Transverse colon (tissue), 4 donors: ENCODE measurements at regions not wholly inside any gene's neighbourhood (a gene's known extent, or its start where the extent isn't known, plus 50 kb on each side); places are given as distances from the start of the nearest gene placed in this dataset.

Experiments used
- DNase-seq: peaks from one replicate; pipeline ENCODE4 v3.0.0-alpha.2; 2019
- H3K27ac ChIP-seq, 4 donors: fragments of 200-600 bp; sonication (generic); 2 replicates each; pipeline ENCODE4 v1.5.1; 2016 to 2018; ENCODE audit warnings: inconsistent platforms in 4 of 4
- H3K27me3 ChIP-seq: fragments of 200-600 bp; sonication (generic); 2 replicates; pipeline ENCODE4 v1.5.1; 2017; ENCODE audit warnings: inconsistent platforms
- H3K36me3 ChIP-seq, 4 donors: fragments of 200-600 bp; sonication (generic); 2 replicates each; pipeline ENCODE4 v1.5.1; 2017 to 2019; ENCODE audit warnings: inconsistent platforms in 4 of 4
- H3K4me1 ChIP-seq, 4 donors: fragments of 200-600 bp; sonication (generic); 2 replicates each; pipeline ENCODE4 v1.5.1; 2017 to 2020; ENCODE audit warnings: inconsistent platforms in 4 of 4
- H3K4me3 ChIP-seq, 4 donors: fragments of 200-600 bp; sonication (generic); 1 replicate in 1 of 4; 2 replicates in 3 of 4; pipeline versions ENCODE4 v1.5.1 to v1.6.1; 2017 to 2019; ENCODE audit warnings: inconsistent platforms in 4 of 4
- H3K9me3 ChIP-seq, 2 donors: fragments of 200-600 bp; sonication (generic); 2 replicates each; pipeline ENCODE4 v1.5.1; 2017 to 2019; ENCODE audit warnings: inconsistent platforms in 2 of 2
- EP300 ChIP-seq: sonication (generic); formaldehyde crosslinking; IDR thresholded peaks from one replicate; pipeline ENCODE4 v1.6.1; 2017; ENCODE audit warnings: antibody characterized with exemption, low read depth
- POLR2A ChIP-seq: fragments of 450-650 bp; IDR thresholded peaks from one replicate; pipeline ENCODE4 v1.6.1; 2016; ENCODE audit warnings: antibody characterized with exemption, mild to moderate bottlenecking, moderate library complexity
- POLR2AphosphoS5 ChIP-seq, 3 donors: sonication (generic); formaldehyde crosslinking; IDR thresholded peaks; one replicate each; pipeline ENCODE4 v1.6.1; 2016; ENCODE audit warnings: antibody characterized with exemption in 3 of 3
- WGBS, 2 donors: methylation state at CpG; one replicate each; pipeline ENCODE4 v1.1.5; 2018; ENCODE audit warnings: low coverage in 1 of 2; 5-methylcytosine and 5-hydroxymethylcytosine counted together
- in situ Hi-C, 4 donors: fragments of 200-750 bp; cut with MboI; loops; one replicate each; pipeline versions ENCODE4 v1.15.0 to v1.15.1; 2017; ENCODE audit warnings: low sequenced_read_pairs in 3 of 4, low pct_ligation_motif_present in 1 of 4, low pct_unique_long_range_greater_than_20kb in 1 of 4
- intact Hi-C: fragments of 100-400 bp; cut with DNase I; formaldehyde crosslinking; loops from one replicate; pipeline ENCODE4 v1.15.1; 2023; ENCODE audit warnings: low total_unique reads
- TF ChIP-seq, protein P1 (sequence below), 5 experiments: fragments of 200-600 bp in 3 of 5; fragments of 450-650 bp in 2 of 5; sonication (generic) in 3 of 5; IDR thresholded peaks; 1 replicate in 2 of 5; 2 replicates in 3 of 5; pipeline ENCODE4 v1.5.1; 2016 to 2017; ENCODE audit warnings: antibody characterized with exemption in 5 of 5, inconsistent platforms in 3 of 5, mild to moderate bottlenecking in 2 of 5, moderate library complexity in 1 of 5

DNA sequence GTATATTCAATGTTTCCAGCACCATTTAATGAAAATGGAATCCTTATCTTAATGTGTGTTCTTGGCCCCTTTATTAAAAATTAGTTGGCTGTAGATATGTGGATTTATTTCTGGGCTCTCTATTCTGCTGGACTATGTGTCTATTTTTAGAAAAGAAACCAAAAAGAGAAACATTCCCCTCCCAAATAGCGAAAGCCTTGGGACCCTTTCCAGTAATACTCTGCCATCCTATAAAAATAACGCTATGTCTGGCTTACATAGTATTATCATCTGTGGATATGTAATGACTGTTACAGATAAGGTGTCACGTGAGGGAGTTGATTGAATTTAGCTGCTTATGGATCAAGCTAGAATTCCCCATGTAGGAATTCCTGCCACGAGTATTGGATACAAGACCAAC is 279.3 kb upstream of the KIF2B start:
- no peaks in the 10 kb centered on the region for H3K36me3 ChIP-seq
- intact Hi-C loops: no loop called here
- no peaks in the 10 kb centered on the region for H3K27me3 ChIP-seq
- H3K4me1 ChIP-seq: no peaks in the 10 kb centered on the region
- no peak overlapping the region for H3K4me3 ChIP-seq
- no peak for DNase-seq
- no peak overlapping the region for H3K27ac ChIP-seq
- peaks cover 0 to 5% of the 10 kb centered on the region in 2 donors for H3K9me3 ChIP-seq
- in situ Hi-C loops: no loop called here
- 58 to 63% methylated on average over 4 of the region's 4 CpGs for WGBS, 2 donors
- TF ChIP-seq, protein P1, sequence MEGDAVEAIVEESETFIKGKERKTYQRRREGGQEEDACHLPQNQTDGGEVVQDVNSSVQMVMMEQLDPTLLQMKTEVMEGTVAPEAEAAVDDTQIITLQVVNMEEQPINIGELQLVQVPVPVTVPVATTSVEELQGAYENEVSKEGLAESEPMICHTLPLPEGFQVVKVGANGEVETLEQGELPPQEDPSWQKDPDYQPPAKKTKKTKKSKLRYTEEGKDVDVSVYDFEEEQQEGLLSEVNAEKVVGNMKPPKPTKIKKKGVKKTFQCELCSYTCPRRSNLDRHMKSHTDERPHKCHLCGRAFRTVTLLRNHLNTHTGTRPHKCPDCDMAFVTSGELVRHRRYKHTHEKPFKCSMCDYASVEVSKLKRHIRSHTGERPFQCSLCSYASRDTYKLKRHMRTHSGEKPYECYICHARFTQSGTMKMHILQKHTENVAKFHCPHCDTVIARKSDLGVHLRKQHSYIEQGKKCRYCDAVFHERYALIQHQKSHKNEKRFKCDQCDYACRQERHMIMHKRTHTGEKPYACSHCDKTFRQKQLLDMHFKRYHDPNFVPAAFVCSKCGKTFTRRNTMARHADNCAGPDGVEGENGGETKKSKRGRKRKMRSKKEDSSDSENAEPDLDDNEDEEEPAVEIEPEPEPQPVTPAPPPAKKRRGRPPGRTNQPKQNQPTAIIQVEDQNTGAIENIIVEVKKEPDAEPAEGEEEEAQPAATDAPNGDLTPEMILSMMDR (IDR thresholded peaks at IDR 0.05): no peak
- TF ChIP-seq POLR2A: no peak
- no peak for TF ChIP-seq POLR2AphosphoS5 (IDR thresholded peaks at IDR 0.05)
- TF ChIP-seq EP300: no peak

DNA sequence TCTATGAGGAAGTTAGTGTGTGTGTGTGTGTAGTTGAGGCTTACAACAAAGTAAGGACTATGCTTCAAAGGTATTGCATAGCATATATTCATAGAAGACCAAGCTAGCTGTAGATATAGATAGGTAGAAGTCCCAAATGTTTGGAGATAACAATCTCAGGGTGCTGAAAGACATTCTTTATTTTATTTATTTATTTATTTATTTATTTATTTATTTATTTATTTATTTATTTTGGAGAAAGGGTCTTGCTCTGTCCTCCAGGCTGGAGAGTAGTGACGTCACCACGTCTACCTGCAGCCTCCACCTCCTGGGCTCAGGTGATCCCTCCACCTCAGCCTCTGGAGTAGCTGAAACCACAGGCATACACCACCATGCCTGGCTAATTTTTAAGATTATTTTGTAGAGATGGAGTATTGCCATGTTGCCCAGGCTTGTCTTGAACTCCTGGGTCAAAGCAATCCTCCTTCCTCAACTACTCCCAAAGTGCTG is 284.6 kb upstream of the KIF2B start:
- Histone ChIP-seq H3K36me3 (no peaks in the 10 kb centered on the region), H3K4me3 (no peak overlapping the region), H3K9me3 (no peaks in the 10 kb centered on the region), H3K27me3 (no peaks in the 10 kb centered on the region), H3K4me1 (no peaks in the 10 kb centered on the region), H3K27ac (no peak overlapping the region)
- in situ Hi-C loops: no loop called here
- 84 to 94% methylated on average over 2 of the region's 2 CpGs for WGBS, 2 donors
- TF ChIP-seq POLR2AphosphoS5 (IDR thresholded peaks at IDR 0.05): no peak
- TF ChIP-seq EP300: no peak
- no peak for TF ChIP-seq POLR2A
- TF ChIP-seq, protein P1 (IDR thresholded peaks at IDR 0.05): no peak
- no peak for DNase-seq
- intact Hi-C loops: no loop called here

DNA sequence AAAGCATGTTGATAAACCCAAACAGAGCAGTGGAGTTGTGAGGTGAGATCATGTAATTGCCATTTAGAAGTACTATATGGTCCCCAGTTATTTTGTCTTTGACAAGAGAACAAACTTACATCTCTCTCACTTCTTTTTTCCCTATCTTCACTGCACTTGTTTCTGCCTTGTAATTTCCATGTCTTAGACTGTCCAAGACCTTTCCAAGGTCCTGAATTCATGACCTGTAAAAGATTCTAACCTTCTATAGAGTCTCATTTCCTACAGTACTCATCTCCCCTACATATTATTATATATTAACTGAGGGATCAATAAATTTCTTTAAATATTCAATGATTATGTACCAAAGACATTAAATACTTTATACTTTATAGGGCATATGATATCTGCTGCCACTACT is 295.3 kb upstream of the KIF2B start:
- no peaks in the 10 kb centered on the region for H3K27me3 ChIP-seq
- H3K9me3 ChIP-seq: peaks cover 0 to 2% of the 10 kb centered on the region in 2 donors
- H3K4me1 ChIP-seq: no peaks in the 10 kb centered on the region
- H3K4me3 ChIP-seq: no peak overlapping the region
- intact Hi-C loops (no loop called here), in situ Hi-C loops (no loop called here)
- no peak for DNase-seq
- TF ChIP-seq POLR2AphosphoS5 (IDR thresholded peaks at IDR 0.05): no peak
- TF ChIP-seq EP300: no peak
- no peak for TF ChIP-seq POLR2A
- no peak overlapping the region for H3K27ac ChIP-seq
- H3K36me3 ChIP-seq: no peaks in the 10 kb centered on the region

DNA sequence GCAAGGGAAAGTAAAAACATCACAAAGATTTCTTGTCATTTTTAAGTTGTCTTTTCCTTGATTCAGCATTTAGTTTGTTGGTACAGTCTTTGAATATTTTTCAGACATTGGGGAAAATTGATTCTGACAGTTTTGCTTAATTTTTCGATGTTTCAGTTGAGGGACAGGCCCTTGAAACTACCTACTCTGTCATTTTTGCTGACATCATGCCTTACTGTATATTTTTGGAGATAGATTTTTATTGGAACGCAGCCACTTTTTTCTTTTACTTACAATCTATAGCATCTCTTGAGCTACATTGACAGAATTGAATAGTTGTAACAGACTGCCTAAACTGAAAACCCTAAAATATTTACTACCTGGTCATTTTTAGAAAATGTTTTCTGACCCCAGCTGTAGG is 297.1 kb upstream of the KIF2B start:
- Histone ChIP-seq H3K9me3 (peaks cover 0 to 2% of the 10 kb centered on the region in 2 donors), H3K27me3 (no peaks in the 10 kb centered on the region), H3K4me1 (no peaks in the 10 kb centered on the region), H3K36me3 (no peaks in the 10 kb centered on the region), H3K27ac (no peak overlapping the region), H3K4me3 (no peak overlapping the region)
- no peak for TF ChIP-seq EP300
- TF ChIP-seq POLR2A: no peak
- TF ChIP-seq, protein P1 (IDR thresholded peaks at IDR 0.05): no peak
- TF ChIP-seq POLR2AphosphoS5 (IDR thresholded peaks at IDR 0.05): no peak
- 67 to 69% methylated on average over 2 of the region's 2 CpGs for WGBS, 2 donors
- DNase-seq: no peak
- intact Hi-C loops: no loop called here
- in situ Hi-C loops: no loop called here

DNA sequence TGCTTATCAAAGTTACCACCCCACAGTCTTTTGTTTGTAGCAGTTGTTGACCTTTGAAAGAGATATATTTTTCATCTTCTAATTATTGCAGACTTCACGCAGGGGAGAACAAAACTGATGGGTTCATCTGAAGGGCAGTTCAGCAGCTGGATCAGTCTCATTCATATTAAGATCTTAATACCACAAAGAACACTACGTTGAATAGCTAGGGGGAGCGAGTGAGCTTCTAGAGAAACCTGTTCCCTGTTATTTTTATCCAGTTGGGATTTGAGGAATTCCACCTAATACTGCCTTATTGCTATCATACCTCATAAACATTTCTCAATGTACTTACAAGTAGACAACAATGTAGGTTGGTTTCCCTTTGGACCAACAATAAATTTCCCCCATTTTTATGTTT is 306.1 kb upstream of the KIF2B start:
- WGBS, 2 donors: 34 to 38% methylated on average over 3 of the region's 3 CpGs
- Histone ChIP-seq H3K27me3 (no peaks in the 10 kb centered on the region), H3K4me3 (no peak overlapping the region), H3K9me3 (peaks cover 0 to 4% of the 10 kb centered on the region in 2 donors), H3K36me3 (no peaks in the 10 kb centered on the region), H3K27ac (no peak overlapping the region), H3K4me1 (no peaks in the 10 kb centered on the region)
- no peak for TF ChIP-seq POLR2AphosphoS5 (IDR thresholded peaks at IDR 0.05)
- no peak for TF ChIP-seq POLR2A
- TF ChIP-seq EP300: no peak
- TF ChIP-seq, protein P1 (IDR thresholded peaks at IDR 0.05): no peak
- intact Hi-C loops: no loop called here
- DNase-seq: no peak
- in situ Hi-C loops: no loop called here
